ENCODE measurements at regions not wholly inside any gene's neighbourhood (a gene's known extent, or its start where the extent isn't known, plus 50 kb on each side); places are given as distances from the start of the nearest gene placed in this dataset.

DNA sequence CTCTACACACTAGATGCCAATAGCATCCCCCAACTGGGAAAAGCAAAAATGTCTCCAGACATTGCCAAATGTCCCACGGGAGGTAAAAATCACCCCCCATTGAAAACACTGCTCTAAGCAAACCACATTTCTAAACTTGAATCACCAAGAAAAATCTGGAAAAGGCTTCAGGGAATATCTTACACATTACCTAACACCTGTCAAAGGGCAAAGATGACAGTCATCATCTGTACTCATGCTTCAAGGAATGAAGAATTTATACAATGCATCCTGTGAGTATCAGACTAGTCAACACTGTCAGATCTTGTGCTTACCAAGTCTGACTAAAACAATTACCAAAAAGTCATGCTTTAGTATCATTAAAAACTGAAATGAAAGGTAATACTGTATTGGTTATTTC is 161.6 kb upstream of the SOX5 start:
- Histone ChIP-seq H3K79me2 (ENCODE audit: insufficient read depth, low read length) (no peaks in the 10 kb centered on the region), H3K9ac (ENCODE audit: low read length) (no peak overlapping the region), H3K36me3 (ENCODE audit: control insufficient read depth in 1 of 2, insufficient read depth in 2 of 2, low read length in 2 of 2) (no peaks in the 10 kb centered on the region), H4K20me1 (ENCODE audit: insufficient read depth) (no peaks in the 10 kb centered on the region), H3K27ac (ENCODE audit: low read depth, low read length) (no peak overlapping the region), H3K9me2 (ENCODE audit: insufficient read depth) (no peaks in the 10 kb centered on the region), H2AFZ (ENCODE audit: low read depth, low read length, poor library complexity, severe bottlenecking) (no peak overlapping the region), H3K27me3 (ENCODE audit: insufficient read depth, low read length) (no peaks in the 10 kb centered on the region), H3K4me2 (ENCODE audit: low read length) (no peak overlapping the region), H3K4me3 (replicated peaks in 1 of 2; ENCODE audit: low read depth in 1 of 2, low read length in 2 of 2) (no peak overlapping the region), H3K9me3 (ENCODE audit: control insufficient read depth in 1 of 2, insufficient read depth in 1 of 2, low read depth in 1 of 2, low read length in 2 of 2) (peaks cover 8 to 23% of the 10 kb centered on the region in 2 experiments; a peak in 2 of 4 replicates), H3K4me1 (ENCODE audit: control insufficient read depth in 1 of 2, insufficient read depth in 2 of 2, low read length in 2 of 2) (no peaks in the 10 kb centered on the region)
- no TSS peak for BruUV-seq (replicated peaks)
- ATAC-seq (no peak), DNase-seq (ENCODE audit: low read depth, low spot score) (no peak)
- ChIA-PET RAD21 (ENCODE audit: low non-redundant PET in 1 of 2, low total read pairs in 2 of 2, uncharacterized antibody in 2 of 2, unreplicated experiment in 2 of 2) (no interaction called here), CTCF (no interaction called here), POLR2A (no interaction called here)
- intact Hi-C loops (cut with micrococcal nuclease) = no loop called here
- TF ChIP-seq TCF7L2 (IDR thresholded peaks at IDR 0.05; ENCODE audit: borderline replicate concordance, extremely low read depth, insufficient read depth, insufficient read length) (no peak), ATF3 (IDR thresholded peaks at IDR 0.05) (no peak), POLR2AphosphoS5 (IDR thresholded peaks at IDR 0.05; ENCODE audit: low read depth, low read length) (no peak), ZNF274 (IDR thresholded peaks at IDR 0.05; ENCODE audit: low read depth, low read length) (no peak), SRF (IDR thresholded peaks at IDR 0.05; ENCODE audit: low read depth) (no peak), SIN3A (IDR thresholded peaks at IDR 0.05; ENCODE audit: low read depth) (no peak), POLR2A (IDR thresholded peaks at IDR 0.05; ENCODE audit: borderline replicate concordance, extremely low read depth, insufficient read depth, insufficient read length) (no peak), FOSL1 (IDR thresholded peaks at IDR 0.05; ENCODE audit: low read depth) (no peak), CBX3 (IDR thresholded peaks at IDR 0.05; ENCODE audit: low read depth) (no peak), MAX (IDR thresholded peaks at IDR 0.05) (no peak)
- TF ChIP-seq, protein P1, sequence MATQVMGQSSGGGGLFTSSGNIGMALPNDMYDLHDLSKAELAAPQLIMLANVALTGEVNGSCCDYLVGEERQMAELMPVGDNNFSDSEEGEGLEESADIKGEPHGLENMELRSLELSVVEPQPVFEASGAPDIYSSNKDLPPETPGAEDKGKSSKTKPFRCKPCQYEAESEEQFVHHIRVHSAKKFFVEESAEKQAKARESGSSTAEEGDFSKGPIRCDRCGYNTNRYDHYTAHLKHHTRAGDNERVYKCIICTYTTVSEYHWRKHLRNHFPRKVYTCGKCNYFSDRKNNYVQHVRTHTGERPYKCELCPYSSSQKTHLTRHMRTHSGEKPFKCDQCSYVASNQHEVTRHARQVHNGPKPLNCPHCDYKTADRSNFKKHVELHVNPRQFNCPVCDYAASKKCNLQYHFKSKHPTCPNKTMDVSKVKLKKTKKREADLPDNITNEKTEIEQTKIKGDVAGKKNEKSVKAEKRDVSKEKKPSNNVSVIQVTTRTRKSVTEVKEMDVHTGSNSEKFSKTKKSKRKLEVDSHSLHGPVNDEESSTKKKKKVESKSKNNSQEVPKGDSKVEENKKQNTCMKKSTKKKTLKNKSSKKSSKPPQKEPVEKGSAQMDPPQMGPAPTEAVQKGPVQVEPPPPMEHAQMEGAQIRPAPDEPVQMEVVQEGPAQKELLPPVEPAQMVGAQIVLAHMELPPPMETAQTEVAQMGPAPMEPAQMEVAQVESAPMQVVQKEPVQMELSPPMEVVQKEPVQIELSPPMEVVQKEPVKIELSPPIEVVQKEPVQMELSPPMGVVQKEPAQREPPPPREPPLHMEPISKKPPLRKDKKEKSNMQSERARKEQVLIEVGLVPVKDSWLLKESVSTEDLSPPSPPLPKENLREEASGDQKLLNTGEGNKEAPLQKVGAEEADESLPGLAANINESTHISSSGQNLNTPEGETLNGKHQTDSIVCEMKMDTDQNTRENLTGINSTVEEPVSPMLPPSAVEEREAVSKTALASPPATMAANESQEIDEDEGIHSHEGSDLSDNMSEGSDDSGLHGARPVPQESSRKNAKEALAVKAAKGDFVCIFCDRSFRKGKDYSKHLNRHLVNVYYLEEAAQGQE (IDR thresholded peaks at IDR 0.05; ENCODE audit: low read depth) = no peak
- TF ChIP-seq, protein P2, sequence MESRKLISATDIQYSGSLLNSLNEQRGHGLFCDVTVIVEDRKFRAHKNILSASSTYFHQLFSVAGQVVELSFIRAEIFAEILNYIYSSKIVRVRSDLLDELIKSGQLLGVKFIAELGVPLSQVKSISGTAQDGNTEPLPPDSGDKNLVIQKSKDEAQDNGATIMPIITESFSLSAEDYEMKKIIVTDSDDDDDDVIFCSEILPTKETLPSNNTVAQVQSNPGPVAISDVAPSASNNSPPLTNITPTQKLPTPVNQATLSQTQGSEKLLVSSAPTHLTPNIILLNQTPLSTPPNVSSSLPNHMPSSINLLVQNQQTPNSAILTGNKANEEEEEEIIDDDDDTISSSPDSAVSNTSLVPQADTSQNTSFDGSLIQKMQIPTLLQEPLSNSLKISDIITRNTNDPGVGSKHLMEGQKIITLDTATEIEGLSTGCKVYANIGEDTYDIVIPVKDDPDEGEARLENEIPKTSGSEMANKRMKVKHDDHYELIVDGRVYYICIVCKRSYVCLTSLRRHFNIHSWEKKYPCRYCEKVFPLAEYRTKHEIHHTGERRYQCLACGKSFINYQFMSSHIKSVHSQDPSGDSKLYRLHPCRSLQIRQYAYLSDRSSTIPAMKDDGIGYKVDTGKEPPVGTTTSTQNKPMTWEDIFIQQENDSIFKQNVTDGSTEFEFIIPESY (IDR thresholded peaks at IDR 0.05; ENCODE audit: extremely low read depth, insufficient replicate concordance, low read length) = no peak

Data from HCT116 (cell line).